Spleen (tissue), 11 donors: ENCODE measurements at regions not wholly inside any gene's neighbourhood (a gene's known extent, or its start where the extent isn't known, plus 50 kb on each side); places are given as distances from the start of the nearest gene placed in this dataset.

Source experiments
- DNase-seq: peaks from one replicate; pipeline ENCODE4 v3.0.0-alpha.2; 2020
- H3K27ac ChIP-seq, 8 donors: fragments of 200-600 bp; sonication (generic) in 7 of 8; 1 replicate in 4 of 8; 2 replicates in 4 of 8; pipeline versions ENCODE4 v1.5.0 to v1.8.0; 2016 to 2021; ENCODE audit warnings: inconsistent platforms in 4 of 8, mild to moderate bottlenecking in 4 of 8, moderate library complexity in 1 of 8
- H3K27me3 ChIP-seq, 7 donors: fragments of 200-600 bp; sonication (generic) in 6 of 7; replicated peaks in 1 of 7; 1 replicate in 4 of 7; 2 replicates in 3 of 7; pipeline versions ENCODE4 v1.5.0 to v1.8.0; 2016 to 2021; ENCODE audit warnings: inconsistent platforms in 3 of 7, mild to moderate bottlenecking in 1 of 7
- H3K36me3 ChIP-seq, 6 donors: fragments of 200-600 bp; sonication (generic) in 5 of 6; 1 replicate in 4 of 6; 2 replicates in 2 of 6; pipeline versions ENCODE4 v1.5.0 to v1.8.0; 2016 to 2021; ENCODE audit warnings: inconsistent platforms in 2 of 6
- H3K4me1 ChIP-seq, 6 donors: fragments of 200-600 bp; sonication (generic) in 5 of 6; 1 replicate in 3 of 6; 2 replicates in 3 of 6; pipeline versions ENCODE4 v1.5.0 to v1.8.0; 2016 to 2021; ENCODE audit warnings: inconsistent platforms in 3 of 6
- H3K4me3 ChIP-seq, 8 donors: fragments of 200-600 bp; sonication (generic) in 7 of 8; 1 replicate in 4 of 8; 2 replicates in 4 of 8; pipeline versions ENCODE4 v1.5.0 to v1.8.0; 2016 to 2021; ENCODE audit warnings: inconsistent platforms in 4 of 8, mild to moderate bottlenecking in 4 of 8, moderate library complexity in 2 of 8
- H3K9me3 ChIP-seq, 8 donors: fragments of 200-600 bp; sonication (generic) in 7 of 8; 1 replicate in 4 of 8; 2 replicates in 4 of 8; pipeline versions ENCODE4 v1.5.0 to v1.8.0; 2016 to 2021; ENCODE audit warnings: inconsistent platforms in 4 of 8
- CTCF ChIP-seq, 11 experiments: fragments of 200-600 bp in 7 of 11; fragments of 450-650 bp in 4 of 11; sonication (generic) in 4 of 11; IDR thresholded peaks in 8 of 11; conservative IDR thresholded peaks in 3 of 11; 1 replicate in 7 of 11; 2 replicates in 4 of 11; pipeline versions ENCODE4 v1.4.0 to v1.8.0; 2016 to 2021; ENCODE audit warnings: antibody characterized with exemption in 11 of 11, inconsistent platforms in 4 of 11, mild to moderate bottlenecking in 1 of 11
- POLR2A ChIP-seq, 3 donors: fragments of 450-650 bp; IDR thresholded peaks; one replicate each; pipeline ENCODE4 v1.5.1; 2017; ENCODE audit warnings: antibody characterized with exemption in 3 of 3, mild to moderate bottlenecking in 1 of 3
- POLR2AphosphoS5 ChIP-seq, 3 donors: sonication (generic); formaldehyde crosslinking; IDR thresholded peaks; one replicate each; pipeline ENCODE4 v1.5.1; 2017; ENCODE audit warnings: antibody characterized with exemption in 3 of 3
- WGBS, 5 donors: extraction: QIAGEN DNeasy Blood & Tissue Kit in 3 of 5; methylation state at CpG; one replicate each; pipeline versions ENCODE4 v1.1.5 to v1.1.7; 2013 to 2018; 5-methylcytosine and 5-hydroxymethylcytosine counted together
- intact Hi-C: fragments of 100-400 bp; cut with DNase I; formaldehyde crosslinking; loops from one replicate; pipeline ENCODE4 v1.15.0; 2023; ENCODE audit warnings: low total_unique reads
- donor health status: healthy with polysubstance abuse.
- donor health status: DM: no; HTN: no; CAD: no; lungs with moderate emphysema.
- donor health status: DM: no; HTN: no; CAD: no.
- donor health status: Bipolar disorder and iron deficiency.
- donor health status: healthy.
- donor health status: DM: no; HTN: no; CAD: no.
- donor health status: DM: yes; HTN: yes; CAD: no.

- no peak overlapping the region for H3K4me3 ChIP-seq
- intact Hi-C loops, result no loop called here
- H3K4me1 ChIP-seq, result no peaks in the 10 kb centered on the region
- 40 to 56% (median 49%) methylated on average over 5 of the region's 5 CpGs for WGBS, 5 donors
- no peak for DNase-seq
- no peak for TF ChIP-seq CTCF (IDR thresholded peaks at IDR 0.05 in 8 of 11, conservative IDR thresholded peaks at IDR 0.05 in 3 of 11)
- TF ChIP-seq POLR2A (IDR thresholded peaks at IDR 0.05), result no peak
- TF ChIP-seq POLR2AphosphoS5 (IDR thresholded peaks at IDR 0.05), result no peak
- H3K9me3 ChIP-seq, result peaks cover 0 to 3% (median 0%) of the 10 kb centered on the region in 8 donors
- peaks cover 0 to 42% (median 0%) of the 10 kb centered on the region in 7 donors for H3K27me3 ChIP-seq
- H3K36me3 ChIP-seq, result no peaks in the 10 kb centered on the region
- H3K27ac ChIP-seq, result no peak overlapping the region
These were observed 98.0 kb upstream of the LHX1 start for GRCh38 chr17:36839256-36839655.

- intact Hi-C loops, result no loop called here
- Histone ChIP-seq H3K36me3 (no peaks in the 10 kb centered on the region), H3K27me3 (peaks cover 0 to 56% (median 1%) of the 10 kb centered on the region in 7 donors), H3K9me3 (peaks cover 0 to 3% (median 0%) of the 10 kb centered on the region in 8 donors), H3K27ac (no peak overlapping the region), H3K4me1 (no peaks in the 10 kb centered on the region), H3K4me3 (no peak overlapping the region)
- 67 to 100% (median 90%) methylated on average over 1 of the region's 1 CpG for WGBS, 5 donors
- TF ChIP-seq POLR2A (IDR thresholded peaks at IDR 0.05) (no peak), POLR2AphosphoS5 (IDR thresholded peaks at IDR 0.05) (no peak), CTCF (IDR thresholded peaks at IDR 0.05 in 8 of 11, conservative IDR thresholded peaks at IDR 0.05 in 3 of 11) (no peak)
- no peak for DNase-seq
These were observed 96.5 kb upstream of the LHX1 start for GRCh38 chr17:36840796-36841195.

GRCh38 chr17:36842231-36842819, 95.0 kb upstream of the LHX1 start:
- no peak for TF ChIP-seq CTCF (IDR thresholded peaks at IDR 0.05 in 8 of 11, conservative IDR thresholded peaks at IDR 0.05 in 3 of 11)
- no peak for TF ChIP-seq POLR2A (IDR thresholded peaks at IDR 0.05)
- TF ChIP-seq POLR2AphosphoS5 (IDR thresholded peaks at IDR 0.05), result no peak
- Histone ChIP-seq H3K4me3 (no peak overlapping the region), H3K27ac (no peak overlapping the region), H3K27me3 (peaks cover 0 to 71% (median 9%) of the 10 kb centered on the region in 7 donors), H3K36me3 (no peaks in the 10 kb centered on the region), H3K9me3 (peaks cover 0 to 3% (median 0%) of the 10 kb centered on the region in 8 donors), H3K4me1 (peaks cover 0 to 5% (median 0%) of the 10 kb centered on the region in 6 donors)
- intact Hi-C loops, result no loop called here
- DNase-seq, result no peak
- 52 to 71% (median 59%) methylated on average over 6 of the region's 6 CpGs for WGBS, 5 donors

GRCh38 chr17:36842963-36843558, 94.2 kb upstream of the LHX1 start:
- TF ChIP-seq POLR2A (IDR thresholded peaks at IDR 0.05), result no peak
- no peak for TF ChIP-seq CTCF (IDR thresholded peaks at IDR 0.05 in 8 of 11, conservative IDR thresholded peaks at IDR 0.05 in 3 of 11)
- no peak for TF ChIP-seq POLR2AphosphoS5 (IDR thresholded peaks at IDR 0.05)
- DNase-seq, result no peak
- Histone ChIP-seq H3K4me1 (peaks cover 0 to 5% (median 0%) of the 10 kb centered on the region in 6 donors), H3K36me3 (no peaks in the 10 kb centered on the region), H3K4me3 (no peak overlapping the region), H3K27me3 (peaks cover 0 to 79% (median 9%) of the 10 kb centered on the region in 7 donors), H3K9me3 (peaks cover 0 to 3% (median 0%) of the 10 kb centered on the region in 8 donors), H3K27ac (no peak overlapping the region)
- 62 to 66% (median 63%) methylated on average over 11 to 12 of the region's 12 CpGs for WGBS, 5 donors
- intact Hi-C loops, result no loop called here
